T-helper 1 cell (primary cell): ENCODE measurements at regions not wholly inside any gene's neighbourhood (a gene's known extent, or its start where the extent isn't known, plus 50 kb on each side); places are given as distances from the start of the nearest gene placed in this dataset.

Experiments
- DNase-seq, 5 donors: peaks; one replicate each; pipeline ENCODE4 v3.0.0-alpha.2; 2012 to 2020

DNA sequence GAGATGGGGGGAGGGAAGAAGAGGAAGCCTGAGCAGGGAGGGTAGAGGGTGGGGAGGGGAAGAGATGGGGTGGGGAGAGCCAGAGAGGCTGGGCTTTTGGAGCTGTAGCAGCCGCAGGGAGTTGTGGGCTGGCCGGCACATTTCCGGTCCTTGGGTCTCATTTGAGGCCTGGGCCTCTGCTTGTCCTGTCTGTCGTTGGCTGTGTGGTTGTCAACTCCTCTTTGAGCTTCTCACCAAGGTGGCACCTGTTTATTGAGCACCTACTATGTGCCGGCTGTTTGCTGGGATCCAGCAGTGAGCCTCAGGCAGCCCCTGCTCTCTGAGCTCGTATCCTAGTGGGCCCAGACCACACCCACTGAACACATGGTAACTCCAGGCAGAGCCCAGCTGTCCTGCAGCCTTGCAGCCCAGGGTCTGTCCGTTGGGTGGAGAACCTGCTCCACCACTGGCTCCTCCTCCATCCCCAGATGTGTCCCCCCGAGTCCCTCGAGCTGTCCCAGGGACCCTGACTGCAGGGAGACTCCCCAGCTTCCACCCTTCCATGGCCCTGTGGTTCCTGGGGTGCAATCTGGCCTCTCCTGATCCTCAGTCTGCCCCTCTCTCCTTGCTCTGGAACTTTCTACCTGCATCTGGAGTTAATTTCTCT is 164.9 kb downstream of the IRF8 start:
- no peak for DNase-seq

DNA sequence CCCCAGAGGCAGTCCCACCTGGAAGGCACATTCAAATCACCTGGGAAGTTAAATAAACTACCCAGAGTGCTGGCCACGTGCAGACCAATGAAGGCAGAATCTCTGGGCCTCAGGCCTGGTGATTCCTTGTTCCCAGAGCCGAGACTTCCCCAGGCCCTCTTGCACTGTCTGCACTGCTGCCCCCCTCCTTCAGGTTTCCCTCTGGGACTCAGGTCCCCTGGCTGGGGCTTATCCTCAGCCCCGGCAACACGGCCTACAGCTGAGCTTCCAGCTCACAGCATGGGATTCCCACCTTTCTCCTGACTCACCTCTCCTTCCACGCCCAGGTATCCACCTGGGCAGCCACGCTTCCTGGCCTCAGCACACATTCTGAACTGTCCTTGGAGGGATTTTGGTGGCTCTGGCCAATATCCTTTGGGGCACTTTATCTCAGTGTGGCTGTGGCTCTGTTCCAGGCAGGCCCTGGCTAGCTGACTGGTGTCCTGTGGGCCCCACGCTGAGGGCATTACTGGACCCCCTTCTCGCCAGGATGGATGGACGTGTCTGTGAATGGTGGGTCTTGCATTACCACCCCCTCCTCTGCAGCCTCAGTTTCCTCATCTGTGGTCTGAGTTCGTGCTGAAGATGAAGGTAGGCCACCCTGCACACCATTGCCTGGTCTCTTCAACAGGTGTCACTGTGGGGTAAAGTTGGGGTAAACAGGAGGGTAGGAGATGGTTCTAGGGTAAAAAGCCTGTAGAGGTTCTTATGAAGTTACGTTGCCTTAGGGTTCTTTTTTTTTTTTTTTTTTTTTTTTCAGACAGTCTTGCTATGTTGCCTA is 165.7 kb downstream of the IRF8 start:
- DNase-seq, result no peak

DNA sequence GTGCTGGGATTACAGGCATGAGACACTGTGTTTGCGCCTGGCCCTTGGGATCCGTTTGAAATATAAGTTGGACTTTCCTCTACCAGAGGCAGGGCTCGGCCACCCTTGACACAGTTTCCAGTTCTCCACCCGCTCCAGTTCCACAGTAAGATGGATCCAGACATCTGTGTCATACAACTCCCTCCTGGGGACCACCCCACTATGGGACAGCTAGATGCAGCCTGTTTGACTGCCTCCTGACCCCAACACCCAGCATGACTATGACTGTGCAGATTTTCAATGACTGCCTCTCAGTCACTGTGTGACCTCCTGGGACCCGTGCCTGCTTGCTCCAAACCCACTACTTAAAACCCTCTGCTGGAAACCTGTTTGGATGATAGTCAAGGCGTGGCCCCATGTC is 166.7 kb downstream of the IRF8 start:
- DNase-seq, result no peak

DNA sequence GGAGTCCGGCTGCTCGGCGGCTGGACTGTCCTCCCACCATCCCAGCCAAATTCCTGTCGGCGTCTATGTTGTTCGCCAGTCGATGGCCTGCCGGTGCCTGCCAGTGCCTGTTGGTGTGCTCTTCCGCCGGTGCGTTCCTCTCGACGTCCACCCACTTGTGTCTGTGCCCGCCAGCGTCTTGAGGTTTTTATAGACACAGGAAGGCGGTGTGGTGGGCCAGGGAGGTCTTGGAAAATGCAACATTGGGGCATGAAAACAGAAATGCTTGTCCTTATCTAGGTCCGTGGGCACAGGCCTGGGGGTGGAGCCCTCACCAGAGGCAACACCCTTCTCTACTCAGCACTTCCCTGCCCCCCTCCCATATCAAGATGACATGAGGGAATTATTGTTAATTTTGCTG is 167.8 kb downstream of the IRF8 start:
- no peak for DNase-seq

DNA sequence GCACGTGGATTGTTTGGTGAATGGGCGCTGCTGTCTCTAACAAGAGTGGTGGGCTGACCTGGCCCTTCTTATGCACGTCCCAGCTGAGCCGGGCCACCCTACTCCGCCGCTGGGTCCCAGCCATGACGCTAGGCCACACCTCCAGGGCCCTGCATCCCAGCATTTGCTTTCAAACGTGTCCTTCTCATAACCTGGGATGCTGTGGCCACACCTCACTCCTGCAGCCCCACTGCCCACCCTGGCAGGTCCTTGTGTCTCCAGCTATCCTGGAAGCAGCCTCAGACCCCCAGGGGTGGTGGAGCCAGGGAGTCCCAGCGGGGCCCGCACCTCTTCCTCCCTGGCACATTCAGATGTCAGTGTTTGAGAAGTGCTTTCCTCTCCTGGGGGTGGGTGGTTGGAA is 168.6 kb downstream of the IRF8 start:
- DNase-seq, result no peak

DNA sequence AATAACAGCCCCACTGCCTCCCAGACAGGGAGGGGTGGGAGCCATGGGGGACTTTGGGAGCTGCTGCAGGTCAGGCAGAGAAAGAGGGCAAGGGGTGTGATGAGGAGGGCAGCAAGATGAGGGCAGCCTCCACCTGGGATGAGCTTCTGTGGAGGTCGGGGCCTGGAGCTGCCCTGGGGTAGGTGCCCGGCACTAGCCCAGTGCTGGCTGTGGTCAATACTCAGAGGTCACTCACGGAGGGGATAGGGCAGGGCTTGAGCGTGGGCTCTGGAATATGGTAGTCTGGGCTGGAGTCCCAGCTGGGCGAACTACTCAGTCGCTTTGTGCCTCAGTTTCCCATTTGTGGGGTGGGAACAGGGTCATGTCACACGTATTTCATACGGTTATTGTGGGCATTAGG is 169.0 kb downstream of the IRF8 start:
- no peak for DNase-seq

DNA sequence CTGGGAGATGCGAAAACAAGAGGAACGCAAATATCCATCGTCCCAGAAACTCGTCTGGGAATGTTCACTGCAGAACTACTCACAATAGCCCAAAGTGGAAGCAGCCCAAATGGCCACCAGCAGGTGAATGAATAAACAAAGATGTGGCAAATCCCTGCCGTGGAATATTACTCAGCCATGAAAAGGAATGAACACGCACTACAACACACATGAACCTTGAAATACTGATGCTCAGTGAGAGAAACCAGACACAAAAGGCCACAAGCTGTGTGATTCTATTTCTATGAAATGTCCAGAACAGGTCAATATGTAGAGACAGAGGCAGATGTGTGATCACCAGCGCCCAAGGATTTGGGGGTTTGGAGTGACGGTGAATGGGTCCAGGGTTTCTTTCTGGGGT is 169.8 kb downstream of the IRF8 start:
- no peak for DNase-seq

DNA sequence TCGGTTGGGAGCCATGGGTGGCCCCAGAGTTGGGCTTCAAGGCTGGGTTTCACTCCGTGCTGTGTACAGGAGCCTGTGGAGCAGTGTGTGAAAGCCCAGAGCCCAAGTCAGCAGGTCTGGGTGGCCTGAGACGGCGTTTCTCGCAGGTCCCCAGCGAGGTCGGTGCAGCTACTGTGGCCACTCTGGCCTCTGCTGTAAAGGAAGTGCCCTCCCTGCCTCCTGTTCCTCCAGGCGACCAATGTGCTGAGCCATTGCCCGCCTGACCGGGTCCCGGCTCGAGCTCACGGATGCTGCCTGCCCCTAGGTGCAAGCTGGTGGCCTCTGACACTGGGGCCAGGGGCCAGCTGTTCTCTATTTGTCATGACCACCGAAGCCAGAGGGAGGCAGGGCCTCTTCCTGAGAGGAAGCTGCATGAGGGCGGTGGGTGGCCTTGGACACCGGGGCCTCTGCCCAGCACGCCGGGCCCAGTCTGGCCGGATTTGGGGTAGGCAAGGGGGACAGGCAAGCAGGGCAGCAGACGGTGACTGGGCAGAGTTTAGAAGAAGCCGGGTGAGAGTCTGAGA is 170.9 kb downstream of the IRF8 start:
- no peak for DNase-seq

DNA sequence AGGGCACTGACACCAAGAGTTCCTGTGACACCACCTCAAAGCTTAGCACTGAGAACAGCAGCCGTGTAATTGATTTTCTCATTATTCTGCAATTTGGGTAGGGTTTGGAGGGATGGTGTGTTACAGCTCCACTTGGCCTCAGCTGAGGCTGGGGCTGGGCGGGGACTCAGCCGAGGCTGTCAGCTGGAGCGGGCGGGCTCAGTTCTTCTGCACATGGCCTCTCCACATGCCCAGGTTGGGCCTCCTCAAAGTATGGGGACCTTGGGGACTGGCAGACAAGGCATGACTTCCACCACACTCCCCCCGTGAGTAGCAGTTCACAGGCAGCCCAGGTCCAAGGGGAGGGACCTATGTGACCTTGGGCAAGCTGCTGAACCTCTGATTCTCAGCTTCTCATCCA is 171.5 kb downstream of the IRF8 start:
- no peak for DNase-seq

DNA sequence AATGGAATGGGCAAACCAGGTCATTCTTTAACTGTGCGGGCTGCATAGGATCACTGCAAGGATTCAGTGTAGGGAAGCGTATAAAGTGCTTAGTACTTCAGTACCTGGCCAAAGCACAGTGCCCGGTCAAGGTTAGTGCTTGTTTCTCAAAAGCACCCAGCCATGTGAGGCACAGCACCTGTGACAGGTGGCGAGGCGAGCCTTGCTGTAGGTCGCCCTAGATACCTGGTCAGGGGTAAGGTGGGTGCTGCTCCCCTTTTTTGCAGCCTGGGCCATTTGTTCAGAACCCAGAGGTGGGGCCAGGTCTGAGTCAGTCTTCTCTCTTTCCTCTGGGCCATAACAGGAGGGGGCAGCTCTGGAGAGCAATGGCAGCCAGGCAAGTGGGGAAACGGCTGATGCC is 172.0 kb downstream of the IRF8 start:
- no peak for DNase-seq

DNA sequence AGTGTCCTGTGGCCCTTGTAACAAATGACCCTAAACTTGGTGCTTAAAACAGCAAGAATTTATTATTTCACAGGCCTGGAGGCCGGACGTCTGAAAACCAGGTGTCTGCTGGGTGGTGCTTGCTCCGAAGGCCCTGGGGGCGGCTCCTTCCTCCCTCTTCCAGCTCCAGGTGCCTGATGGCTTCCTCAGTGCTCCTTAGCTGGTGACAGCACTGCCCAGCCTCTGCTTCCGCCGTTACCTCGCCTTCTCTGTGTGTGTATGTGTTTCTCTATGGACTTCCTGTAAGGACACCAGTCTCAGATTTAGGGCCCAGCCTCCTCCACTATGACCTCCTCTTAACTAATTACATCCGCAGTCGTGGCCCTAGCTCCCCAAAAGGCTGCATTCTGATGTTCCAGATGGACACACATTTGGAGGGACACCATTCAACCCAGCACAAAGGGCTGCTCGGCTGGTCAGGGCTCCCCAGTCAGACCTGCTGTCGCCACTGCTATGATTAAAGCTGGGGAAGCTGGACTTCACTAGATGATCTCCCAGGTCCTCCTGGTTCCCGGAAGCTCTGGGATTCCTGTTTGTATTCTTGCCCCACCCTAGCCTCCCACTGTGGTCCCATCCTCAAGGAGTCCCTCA is 172.8 kb downstream of the IRF8 start:
- DNase-seq, result no peak

DNA sequence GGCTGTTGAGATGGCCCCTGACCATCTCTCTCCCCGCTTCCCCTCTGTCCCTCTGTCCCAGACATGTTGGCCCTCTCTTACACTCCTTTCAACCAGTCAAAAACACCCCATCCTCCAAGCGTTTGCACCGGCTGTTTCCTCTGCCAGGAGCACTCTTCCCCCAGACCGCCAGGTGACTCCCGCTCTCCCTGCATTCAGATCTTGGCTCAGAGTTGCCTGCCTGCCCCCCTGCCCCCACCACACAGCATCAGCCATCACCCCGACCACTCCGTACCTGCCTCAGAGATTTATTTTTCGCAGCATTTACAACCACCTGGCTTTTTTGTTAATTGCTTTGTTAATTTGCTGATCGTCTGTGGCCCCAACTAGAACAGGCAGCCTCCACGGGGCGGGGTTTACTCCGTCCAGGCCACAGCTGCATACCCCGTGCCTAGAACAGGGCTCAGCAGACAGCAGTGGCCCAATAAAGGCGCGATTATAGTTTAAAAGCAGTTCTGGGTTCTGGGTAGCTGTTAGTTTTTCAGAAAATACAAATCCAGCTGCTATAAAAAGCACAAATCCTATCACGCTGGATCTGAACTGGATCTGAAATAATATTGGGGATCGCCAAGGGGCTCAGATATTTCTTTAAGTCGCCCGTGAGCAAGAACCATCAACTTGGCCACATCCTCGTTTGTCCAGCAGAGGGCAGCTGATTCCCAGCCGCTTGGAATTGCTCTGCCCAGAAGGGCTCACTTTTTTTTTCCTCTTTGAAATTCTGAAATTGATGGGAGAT is 173.6 kb downstream of the IRF8 start:
- peak in 1 of 5 donors; percentile 5 for DNase-seq

DNA sequence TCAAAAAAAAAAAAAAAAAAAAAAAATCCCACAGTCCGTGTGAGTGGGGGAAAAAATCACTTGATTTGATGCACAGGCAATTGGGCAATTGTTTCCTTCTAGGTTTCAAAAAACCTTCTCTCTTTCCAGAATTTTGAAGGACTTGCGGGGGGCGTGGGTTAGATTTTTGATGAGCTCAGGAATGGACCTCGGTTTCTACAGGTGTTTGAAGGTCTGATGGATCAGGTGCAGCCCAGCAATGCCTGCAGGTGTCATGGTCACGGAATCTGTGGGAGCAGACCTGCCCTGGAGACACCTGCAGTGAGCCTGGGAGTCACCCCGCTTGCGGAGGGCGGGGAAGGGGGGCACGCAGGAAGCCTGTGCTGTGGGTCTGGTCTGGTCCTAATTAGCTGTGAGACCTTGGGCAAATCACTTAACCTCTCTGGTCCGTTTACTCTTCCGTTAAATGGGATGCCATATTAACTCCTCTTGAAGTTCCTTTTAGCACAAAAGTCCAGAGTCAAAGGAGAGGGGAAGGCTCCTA is 174.2 kb downstream of the IRF8 start:
- DNase-seq, result no peak

DNA sequence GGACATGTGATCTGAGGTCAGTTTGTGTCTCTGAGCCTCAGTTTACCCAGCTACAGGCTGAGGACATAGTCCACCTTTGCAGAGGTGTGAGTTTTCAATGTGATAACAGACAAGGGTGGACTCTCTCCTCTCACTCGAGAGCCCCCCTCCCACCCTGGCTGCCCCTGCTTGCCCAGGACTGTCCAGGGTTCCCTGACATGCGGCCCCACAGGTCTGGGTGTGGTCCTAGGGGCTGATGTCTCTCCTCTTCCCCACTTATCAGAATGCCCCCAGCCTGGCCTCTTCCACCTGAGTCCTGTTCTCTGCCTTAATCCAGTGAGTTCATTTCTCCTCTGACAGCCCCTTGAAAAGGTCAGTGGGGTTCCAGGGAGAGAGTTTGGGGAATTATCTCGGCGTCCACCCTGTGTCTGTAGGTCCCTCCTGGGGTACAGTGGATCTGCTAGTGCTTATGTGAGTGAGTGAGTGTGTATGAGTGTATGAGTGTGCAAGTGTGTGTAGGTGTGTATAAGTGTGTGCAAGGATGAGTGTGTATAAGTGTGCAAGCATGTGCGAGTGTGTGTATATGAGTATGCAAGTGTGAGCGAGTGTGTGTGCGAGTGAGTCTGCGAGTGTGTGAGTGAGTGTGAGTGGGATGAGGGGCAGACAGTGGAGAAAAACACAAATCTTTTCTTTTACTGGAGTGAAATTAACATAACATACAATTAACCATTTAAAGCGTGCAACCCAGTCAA is 175.0 kb downstream of the IRF8 start:
- DNase-seq, result no peak

DNA sequence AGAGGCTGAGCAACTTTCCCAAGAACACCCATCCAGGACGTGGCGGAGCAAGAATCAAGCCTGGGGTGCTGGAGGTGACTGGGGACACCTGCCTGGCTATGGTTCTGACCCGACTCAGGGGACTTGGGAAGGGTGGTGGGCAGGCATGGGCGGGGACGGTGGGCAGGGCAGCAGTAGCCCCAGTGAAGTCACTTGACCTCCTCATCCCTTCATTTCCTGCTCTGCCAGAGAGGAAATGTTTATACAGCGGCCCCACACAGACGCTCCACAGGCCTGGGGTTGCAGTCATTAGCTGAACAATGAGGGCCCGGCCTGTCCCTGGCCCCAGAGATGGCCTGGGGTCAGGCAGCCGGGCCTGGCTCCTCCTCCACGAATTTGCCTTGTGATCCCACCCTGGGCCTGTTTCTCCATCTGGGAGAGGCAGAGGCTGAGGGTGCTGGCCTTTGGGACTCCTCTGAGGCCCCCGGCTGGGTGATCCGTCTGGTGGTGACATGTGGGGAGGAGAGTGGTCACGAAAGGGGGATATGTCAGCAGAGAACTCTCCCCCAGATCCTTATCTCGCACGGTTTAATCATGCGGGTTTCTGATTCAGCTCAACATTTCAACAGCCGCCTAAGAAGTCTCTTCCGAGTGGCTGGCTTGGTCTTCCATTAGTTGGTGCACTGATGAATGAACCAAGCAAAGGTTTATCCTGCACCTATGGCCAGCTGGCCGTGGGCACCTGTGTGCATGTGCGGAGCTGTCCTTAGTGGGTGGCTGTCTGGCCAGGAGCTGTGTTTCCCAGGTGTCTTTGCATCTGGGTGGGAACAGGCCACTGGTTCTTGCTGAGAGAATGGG is 175.9 kb downstream of the IRF8 start:
- no peak for DNase-seq

DNA sequence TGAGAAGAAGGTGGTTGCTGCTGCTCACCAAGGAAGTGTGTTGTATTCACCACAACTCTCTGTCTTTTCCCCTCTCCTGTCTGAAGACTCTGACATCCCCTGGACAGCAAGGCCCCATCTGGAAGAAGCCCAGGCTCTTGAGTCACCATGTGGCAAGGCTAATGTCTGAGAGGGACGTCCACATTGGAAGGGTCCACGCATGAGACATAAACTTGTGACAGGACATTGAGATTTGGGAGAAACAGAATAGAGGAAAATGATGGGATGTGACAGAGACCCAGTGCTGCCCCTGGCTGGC is 176.5 kb downstream of the IRF8 start:
- no peak for DNase-seq

DNA sequence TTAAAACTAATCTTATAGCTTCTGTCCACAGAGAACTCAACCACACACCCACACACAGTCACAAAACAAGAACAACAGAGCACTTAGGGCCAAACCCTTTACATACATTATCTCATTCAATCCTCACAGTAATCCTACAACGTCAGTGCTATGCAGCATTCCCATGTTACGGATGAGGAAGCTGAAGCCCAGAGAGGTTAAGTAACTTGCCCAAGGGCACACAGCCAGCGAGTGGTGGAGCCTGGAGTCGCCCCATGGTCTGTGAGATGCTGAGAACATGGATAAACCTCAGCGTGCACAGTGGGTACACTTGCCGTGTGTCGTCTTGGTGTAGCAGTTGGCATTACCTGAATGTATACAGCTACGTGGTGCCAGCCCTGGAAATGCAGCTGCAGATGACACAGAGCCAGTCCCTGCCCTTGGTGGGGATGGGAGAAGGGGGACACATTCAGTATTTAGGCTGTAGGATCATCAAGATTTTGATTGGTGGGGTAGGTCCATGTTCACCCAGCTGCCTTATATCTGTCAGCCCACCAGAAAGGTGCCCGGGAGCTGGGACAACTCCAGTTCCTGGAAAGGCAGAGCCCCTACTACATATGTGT is 177.0 kb downstream of the IRF8 start:
- no peak for DNase-seq

DNA sequence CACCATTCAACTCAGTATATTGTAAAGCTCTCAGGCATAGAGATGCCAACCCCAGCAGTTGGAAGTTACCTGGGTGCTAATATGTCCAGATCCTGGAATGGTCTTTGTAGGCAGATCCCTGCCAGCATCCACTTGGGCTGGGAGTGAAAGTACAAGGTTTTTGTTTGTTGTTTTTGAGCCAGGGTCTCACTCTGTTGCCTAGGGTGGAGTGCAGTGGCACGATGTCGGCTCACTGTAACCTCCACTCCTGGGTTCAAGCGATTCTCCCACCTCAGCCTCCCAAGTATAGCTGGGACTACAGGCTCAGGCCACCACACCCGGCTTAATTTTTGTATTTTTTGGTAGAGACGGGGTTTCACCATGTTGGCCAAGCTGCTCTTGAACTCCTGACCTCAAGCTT is 177.6 kb downstream of the IRF8 start:
- DNase-seq, result no peak

DNA sequence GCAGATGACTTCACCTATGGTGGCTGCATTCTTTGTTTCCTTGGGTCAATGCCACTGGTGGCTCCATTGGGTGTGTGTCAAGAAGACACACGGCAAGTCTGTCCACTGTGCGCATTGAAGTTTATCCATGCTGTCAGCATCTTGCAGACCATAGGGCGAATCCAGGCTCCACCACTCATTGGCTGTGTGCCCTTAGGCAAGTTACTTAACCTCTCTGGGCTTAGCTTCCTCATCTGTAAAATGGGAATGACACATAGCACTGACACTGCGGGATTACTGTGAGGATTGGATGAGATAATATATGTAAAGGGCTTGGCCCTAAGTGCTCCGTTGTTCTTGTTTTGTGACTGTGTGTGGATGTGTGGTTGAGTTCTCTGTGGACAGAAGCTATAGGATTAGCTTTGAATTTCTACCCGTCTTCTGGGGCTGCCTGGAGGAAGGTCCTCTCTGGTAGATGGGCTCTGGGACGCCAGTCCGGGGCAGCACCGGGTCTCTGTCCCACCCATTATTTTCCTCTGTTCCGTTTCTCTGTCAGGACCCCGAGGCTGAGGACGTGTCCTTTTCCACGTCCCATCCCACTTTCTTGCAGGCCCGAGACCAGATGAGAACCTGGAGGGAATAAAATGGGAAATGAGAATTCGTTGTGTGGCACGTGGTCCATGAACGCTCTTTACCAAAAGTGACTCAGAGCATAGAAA is 178.4 kb downstream of the IRF8 start:
- DNase-seq, result no peak

DNA sequence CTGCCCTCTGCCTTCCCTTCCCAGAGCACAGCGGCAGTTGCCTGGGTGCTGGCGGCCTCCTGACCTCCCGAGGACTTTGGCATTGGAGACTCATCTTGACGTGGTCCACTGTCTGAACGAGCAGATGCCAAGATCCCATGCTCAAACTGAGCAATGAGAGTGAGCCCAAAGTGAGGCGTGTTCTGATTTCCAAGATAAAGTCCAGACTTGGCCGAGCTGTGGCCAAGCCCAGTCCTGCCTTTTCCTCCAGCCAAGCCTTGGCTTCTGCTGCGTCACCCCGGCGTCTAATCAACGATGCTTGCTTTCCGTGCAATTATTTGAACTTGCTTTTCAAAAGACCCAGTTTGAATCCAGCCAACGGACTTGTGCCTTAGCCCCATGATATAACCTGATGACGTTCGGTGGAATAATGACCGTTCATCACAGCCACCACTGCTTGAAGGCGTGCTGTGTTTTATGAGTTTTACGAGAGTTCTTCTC is 179.2 kb downstream of the IRF8 start:
- no peak for DNase-seq
